Astrocyte (in vitro differentiated cells and primary cell): ENCODE measurements at regions not wholly inside any gene's neighbourhood (a gene's known extent, or its start where the extent isn't known, plus 50 kb on each side); places are given as distances from the start of the nearest gene placed in this dataset.
"Not testable (repeated sequence)": the region's sequence is repeated elsewhere in the genome, so short reads cannot be mapped to it uniquely, and the experiment has no call there.

ENCODE experiments used
- DNase-seq: peaks from one replicate; pipeline ENCODE4 v3.0.0-alpha.2; 2010; ENCODE audit warnings: low read depth
- FAIRE-seq: peaks from 2 replicates; lab custom pipeline; 2011; peaks lifted over from hg19 to GRCh38; lab: Jason Lieb, UNC
- H2AFZ ChIP-seq: 2 replicates; pipeline ENCODE4 v1.6.0; 2012; ENCODE audit warnings: low read depth, low read length, inconsistent platforms
- H3K27ac ChIP-seq: 2 replicates; pipeline ENCODE4 v1.5.1; 2011; ENCODE audit warnings: low read depth, low read length, inconsistent platforms
- H3K27me3 ChIP-seq: 2 replicates; pipeline ENCODE4 v1.6.0; 2011; ENCODE audit warnings: low read length, inconsistent platforms; ENCODE audit not compliant: insufficient read depth
- H3K36me3 ChIP-seq: 2 replicates; pipeline ENCODE4 v1.5.1; 2011; ENCODE audit warnings: low read length, inconsistent platforms; ENCODE audit not compliant: insufficient read depth
- H3K4me1 ChIP-seq: 2 replicates; pipeline ENCODE4 v1.5.1; 2011; ENCODE audit warnings: low read length, inconsistent platforms; ENCODE audit not compliant: insufficient read depth
- H3K4me2 ChIP-seq: 2 replicates; pipeline ENCODE4 v1.6.0; 2012; ENCODE audit warnings: low read length, inconsistent platforms
- H3K4me3 ChIP-seq: 2 replicates; pipeline ENCODE4 v1.5.1; 2011; ENCODE audit warnings: low read depth, mild to moderate bottlenecking, low read length, inconsistent platforms; ENCODE audit not compliant: insufficient read depth
- H3K79me2 ChIP-seq: 2 replicates; pipeline ENCODE4 v1.6.0; 2012; ENCODE audit warnings: mild to moderate bottlenecking, low read length, inconsistent platforms; ENCODE audit not compliant: insufficient read depth
- H3K9ac ChIP-seq: 2 replicates; pipeline ENCODE4 v1.6.0; 2012; ENCODE audit warnings: mild to moderate bottlenecking, low read length, inconsistent platforms
- H3K9me3 ChIP-seq: 2 replicates; pipeline ENCODE4 v1.5.1; 2012; ENCODE audit warnings: low read depth, mild to moderate bottlenecking, low read length, inconsistent platforms; ENCODE audit not compliant: insufficient read depth
- H4K20me1 ChIP-seq: 2 replicates; pipeline ENCODE4 v1.6.0; 2012; ENCODE audit warnings: low read length, inconsistent platforms; ENCODE audit not compliant: insufficient read depth
- H3K27ac Mint-ChIP-seq: one replicate; pipeline ENCODE4 v1.8.0; 2021; ENCODE audit warnings: mild to moderate bottlenecking, mixed read lengths; ENCODE audit not compliant: unreplicated experiment
- H3K27me3 Mint-ChIP-seq: one replicate; pipeline ENCODE4 v1.8.0; 2021; ENCODE audit warnings: low read depth, mixed read lengths; ENCODE audit not compliant: unreplicated experiment
- H3K36me3 Mint-ChIP-seq: one replicate; pipeline ENCODE4 v1.8.0; 2021; ENCODE audit warnings: low read depth, mixed read lengths; ENCODE audit not compliant: unreplicated experiment
- H3K4me1 Mint-ChIP-seq: one replicate; pipeline ENCODE4 v1.8.0; 2021; ENCODE audit warnings: low read depth, mixed read lengths; ENCODE audit not compliant: unreplicated experiment
- H3K4me3 Mint-ChIP-seq: one replicate; pipeline ENCODE4 v1.8.0; 2021; ENCODE audit warnings: mild to moderate bottlenecking, moderate library complexity, mixed read lengths; ENCODE audit not compliant: unreplicated experiment
- H3K9me3 Mint-ChIP-seq: one replicate; pipeline ENCODE4 v1.8.0; 2021; ENCODE audit warnings: mild to moderate bottlenecking, mixed read lengths; ENCODE audit not compliant: unreplicated experiment
- CTCF ChIP-seq: IDR thresholded peaks from 2 replicates; pipeline ENCODE4 v1.5.1; 2011; ENCODE audit warnings: low read depth, mild to moderate bottlenecking, inconsistent platforms, low read length, moderate library complexity; ENCODE audit not compliant: insufficient read depth
- EZH2 ChIP-seq: IDR thresholded peaks from 2 replicates; pipeline ENCODE4 v1.6.1; 2012; ENCODE audit warnings: mild to moderate bottlenecking, low read length, inconsistent platforms; ENCODE audit not compliant: insufficient read depth

GRCh38 chr17:54368906-54369305, 531.7 kb upstream of the TOM1L1 start:
- H3K4me1 ChIP-seq = no peaks in the 10 kb centered on the region
- H2AFZ ChIP-seq = no peak overlapping the region
- Mint-ChIP-seq H3K9me3 (peaks cover 7% of the 10 kb centered on the region), H3K36me3 (no peaks in the 10 kb centered on the region), H3K4me3 (no peak overlapping the region), H3K27ac (no peak overlapping the region), H3K27me3 (peaks cover 2% of the 10 kb centered on the region), H3K4me1 (no peaks in the 10 kb centered on the region)
- no peaks in the 10 kb centered on the region for H3K27me3 ChIP-seq
- no peak for TF ChIP-seq CTCF
- no peak for TF ChIP-seq EZH2
- no peak overlapping the region for H3K9ac ChIP-seq
- no peaks in the 10 kb centered on the region for H3K79me2 ChIP-seq
- no peaks in the 10 kb centered on the region for H3K36me3 ChIP-seq
- H3K4me3 ChIP-seq = no peak overlapping the region
- FAIRE-seq (no peak), DNase-seq (no peak)
- H3K9me3 ChIP-seq = peaks cover 3% of the 10 kb centered on the region
- no peak overlapping the region for H3K27ac ChIP-seq
- H3K4me2 ChIP-seq = no peak overlapping the region
- no peaks in the 10 kb centered on the region for H4K20me1 ChIP-seq

GRCh38 chr17:54372069-54372749, 528.4 kb upstream of the TOM1L1 start:
- H2AFZ ChIP-seq = no peak overlapping the region
- no peaks in the 10 kb centered on the region for H3K27me3 ChIP-seq
- H3K4me2 ChIP-seq = no peak overlapping the region
- H3K4me1 ChIP-seq = no peaks in the 10 kb centered on the region
- Mint-ChIP-seq H3K36me3 (no peaks in the 10 kb centered on the region), H3K27ac (no peak overlapping the region), H3K4me1 (no peaks in the 10 kb centered on the region), H3K27me3 (no peaks in the 10 kb centered on the region), H3K4me3 (no peak overlapping the region), H3K9me3 (peaks cover 7% of the 10 kb centered on the region)
- peaks cover 3% of the 10 kb centered on the region for H3K9me3 ChIP-seq
- H3K27ac ChIP-seq = no peak overlapping the region
- no peak overlapping the region for H3K9ac ChIP-seq
- no peaks in the 10 kb centered on the region for H3K36me3 ChIP-seq
- FAIRE-seq (no peak), DNase-seq (no peak)
- H3K4me3 ChIP-seq = no peak overlapping the region
- H3K79me2 ChIP-seq = no peaks in the 10 kb centered on the region
- no peak for TF ChIP-seq CTCF
- TF ChIP-seq EZH2 = no peak
- H4K20me1 ChIP-seq = no peaks in the 10 kb centered on the region

GRCh38 chr17:54373970-54374369, 526.7 kb upstream of the TOM1L1 start:
- Histone ChIP-seq H3K36me3 (no peaks in the 10 kb centered on the region), H3K79me2 (no peaks in the 10 kb centered on the region), H3K27me3 (no peaks in the 10 kb centered on the region), H3K4me2 (no peak overlapping the region), H2AFZ (no peak overlapping the region), H4K20me1 (no peaks in the 10 kb centered on the region), H3K9me3 (peaks cover 3% of the 10 kb centered on the region), H3K27ac (no peak overlapping the region), H3K4me1 (no peaks in the 10 kb centered on the region), H3K9ac (no peak overlapping the region), H3K4me3 (no peak overlapping the region)
- Mint-ChIP-seq H3K4me1 (no peaks in the 10 kb centered on the region), H3K36me3 (no peaks in the 10 kb centered on the region), H3K27me3 (no peaks in the 10 kb centered on the region), H3K4me3 (no peak overlapping the region), H3K27ac (no peak overlapping the region), H3K9me3 (peaks cover 7% of the 10 kb centered on the region)
- TF ChIP-seq EZH2 (no peak), CTCF (no peak)
- DNase-seq (no peak), FAIRE-seq (no peak)

GRCh38 chr17:54376409-54376808, 524.2 kb upstream of the TOM1L1 start:
- H3K27me3 Mint-ChIP-seq, H3K36me3 Mint-ChIP-seq, FAIRE-seq, H3K4me3 Mint-ChIP-seq, H3K4me1 ChIP-seq, DNase-seq, H3K27me3 ChIP-seq, H2AFZ ChIP-seq, H3K36me3 ChIP-seq, H3K4me3 ChIP-seq, H3K27ac ChIP-seq, H3K79me2 ChIP-seq, H3K4me2 ChIP-seq, H3K9ac ChIP-seq, H3K27ac Mint-ChIP-seq, H3K9me3 Mint-ChIP-seq, H3K9me3 ChIP-seq, H4K20me1 ChIP-seq, H3K4me1 Mint-ChIP-seq: not testable (repeated sequence)
